ENCODE measurements at regions not wholly inside any gene's neighbourhood (a gene's known extent, or its start where the extent isn't known, plus 50 kb on each side); places are given as distances from the start of the nearest gene placed in this dataset.

- TF ChIP-seq CTCF (IDR thresholded peaks at IDR 0.05; ENCODE audit: low read depth, low read length, poor library complexity, severe bottlenecking) (no peak), EZH2phosphoT487 (IDR thresholded peaks at IDR 0.05; ENCODE audit: borderline replicate concordance, low read length) (no peak)
Observed at GRCh38 chr1:216793973-216794372, 70.7 kb upstream of the ESRRG start.

Data from DOHH2 (cell line).